ENCODE measurements at regions not wholly inside any gene's neighbourhood (a gene's known extent, or its start where the extent isn't known, plus 50 kb on each side); places are given as distances from the start of the nearest gene placed in this dataset.
"Not testable (repeated sequence)": the region's sequence is repeated elsewhere in the genome, so short reads cannot be mapped to it uniquely, and the experiment has no call there.

DNA sequence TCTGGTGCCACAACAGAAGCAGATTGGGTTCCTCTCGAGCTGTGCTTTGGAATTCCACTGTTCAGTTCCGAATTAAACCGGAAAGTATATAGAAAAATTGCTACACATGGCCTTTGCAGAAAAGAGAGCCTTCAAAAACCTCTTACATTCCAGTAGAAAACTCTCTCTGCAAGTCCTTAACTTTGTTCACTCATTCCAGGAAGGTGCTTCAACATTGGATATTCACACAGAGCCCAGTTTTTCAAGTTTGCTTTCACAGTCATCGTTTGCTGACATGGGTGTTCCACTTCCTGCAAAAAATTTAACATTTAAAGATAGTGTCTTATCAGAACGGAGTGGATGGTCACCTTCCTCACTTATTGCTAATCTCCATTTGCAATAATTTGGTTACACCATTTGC lies 93.7 kb downstream of the PPIAL4C start:
- H3K9ac ChIP-seq; H3K79me2 ChIP-seq (ENCODE audit: low read depth); H4K20me1 ChIP-seq (ENCODE audit: low read depth); H3K4me1 Mint-ChIP-seq; H3K9me3 Mint-ChIP-seq; DNase-seq (ENCODE audit: low spot score); H3K27me3 Mint-ChIP-seq (ENCODE audit: insufficient read depth, low read depth); H2AFZ ChIP-seq (replicated peaks); H3K9me3 ChIP-seq (ENCODE audit: low read depth); H3K4me1 ChIP-seq; H3K4me3 Mint-ChIP-seq; H3K27me3 ChIP-seq; H3K27ac ChIP-seq; H3K4me2 ChIP-seq; H3F3A ChIP-seq (ENCODE audit: low read depth); H3K4me3 ChIP-seq; H3K36me3 Mint-ChIP-seq; H3K36me3 ChIP-seq; H3K27ac Mint-ChIP-seq: not testable (repeated sequence)

DNA sequence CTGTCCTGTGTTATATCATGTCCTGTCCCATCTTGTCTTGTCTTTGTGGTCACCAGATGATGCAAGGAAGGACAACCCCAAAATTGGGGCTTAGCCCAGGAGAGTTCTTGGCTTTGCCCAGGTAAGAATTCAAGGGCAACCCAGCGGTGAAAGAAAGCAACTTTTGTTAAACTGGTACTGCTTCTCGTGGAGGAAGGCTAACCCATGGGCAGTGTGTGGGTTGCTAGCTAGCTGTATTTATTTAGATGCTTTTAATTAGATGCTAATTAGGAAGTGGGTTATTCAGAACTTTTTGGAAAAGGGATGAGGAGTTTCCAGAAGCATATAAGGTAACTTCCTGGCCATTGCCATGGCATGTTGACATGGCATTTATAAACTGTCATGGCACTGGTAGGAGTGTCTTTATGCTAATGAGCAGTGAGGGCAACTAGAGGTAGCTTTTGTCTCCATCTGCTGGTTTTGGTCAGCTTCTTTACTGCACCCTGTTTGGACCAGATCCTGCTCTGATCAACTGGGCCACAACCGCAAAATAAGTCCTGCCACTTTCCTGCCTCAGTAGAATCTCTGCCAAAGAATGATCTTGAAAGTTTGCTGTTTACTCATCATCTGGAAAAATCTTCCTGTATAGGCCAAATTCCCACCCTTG lies 95.8 kb upstream of the FCGR1A start:
- not testable (repeated sequence) for H3K27me3 Mint-ChIP-seq (ENCODE audit: insufficient read depth, low read depth); H2AFZ ChIP-seq (replicated peaks); H3K27ac ChIP-seq; H3K4me3 Mint-ChIP-seq; H3K27ac Mint-ChIP-seq; H3K4me2 ChIP-seq; H3K9me3 Mint-ChIP-seq; H3K9me3 ChIP-seq (ENCODE audit: low read depth); H4K20me1 ChIP-seq (ENCODE audit: low read depth); H3K4me3 ChIP-seq; H3K4me1 Mint-ChIP-seq; H3K27me3 ChIP-seq; H3K4me1 ChIP-seq; DNase-seq (ENCODE audit: low spot score); H3K9ac ChIP-seq; H3K36me3 Mint-ChIP-seq; H3K36me3 ChIP-seq; H3F3A ChIP-seq (ENCODE audit: low read depth); H3K79me2 ChIP-seq (ENCODE audit: low read depth)

DNA sequence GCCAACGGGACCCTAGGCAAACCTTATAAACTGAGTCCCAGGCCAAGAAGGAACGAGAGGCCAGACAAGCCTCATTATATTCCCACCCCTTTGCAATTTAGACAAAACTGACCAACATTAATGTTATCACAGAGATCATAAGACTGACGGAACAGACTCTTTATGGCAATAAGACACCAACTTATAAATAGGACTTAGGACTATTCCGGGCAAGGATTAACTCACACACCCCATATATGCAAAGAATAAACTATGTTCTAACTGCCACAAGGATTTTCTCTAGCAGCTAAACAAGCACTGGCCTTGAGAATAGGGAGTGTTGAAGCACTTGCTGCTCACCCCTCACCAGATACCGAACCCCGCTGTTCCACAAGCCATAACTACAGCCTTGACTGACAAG lies 91.1 kb upstream of the FCGR1A start:
- not testable (repeated sequence) for H3K27ac ChIP-seq

DNA sequence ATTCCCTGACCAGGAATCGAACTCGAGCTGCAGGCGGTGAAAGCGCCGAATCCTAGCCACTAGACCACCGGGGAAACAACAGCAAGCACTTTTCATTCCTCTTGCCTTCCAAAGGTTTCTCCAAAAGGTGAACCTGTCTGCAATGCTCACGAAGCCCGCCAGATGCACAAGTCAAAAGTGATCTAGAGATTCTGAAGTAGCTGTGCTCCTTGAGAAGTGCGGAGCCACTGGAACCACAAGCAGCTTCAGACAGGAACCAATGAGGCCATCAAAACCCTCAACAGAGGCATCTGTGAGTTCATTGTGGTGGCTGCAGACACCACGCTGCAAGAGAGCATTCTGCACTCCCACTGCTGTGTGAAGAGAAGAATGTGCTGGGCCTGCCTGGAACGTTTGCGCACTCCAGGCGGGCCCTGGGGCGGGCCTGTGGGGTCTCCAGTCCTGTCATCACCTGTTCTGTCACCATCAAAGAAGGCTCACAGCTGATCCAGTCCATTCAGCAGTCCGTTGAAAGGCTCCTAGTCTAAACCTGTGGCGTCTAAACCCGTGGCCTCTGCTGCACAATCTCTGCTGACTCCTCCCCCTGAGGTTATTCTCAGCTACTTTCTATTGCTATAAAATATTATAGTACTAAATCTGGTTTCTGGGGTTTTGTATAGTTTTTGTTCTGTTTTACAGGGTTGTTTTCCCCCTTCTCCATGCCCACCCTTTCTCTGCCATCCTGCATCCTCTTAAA lies 89.5 kb upstream of the FCGR1A start:
- DNase-seq (ENCODE audit: low spot score); H3K4me3 ChIP-seq; H3K4me1 ChIP-seq; H3K4me2 ChIP-seq; H3K36me3 Mint-ChIP-seq; H3K9me3 ChIP-seq (ENCODE audit: low read depth); H3K79me2 ChIP-seq (ENCODE audit: low read depth); H4K20me1 ChIP-seq (ENCODE audit: low read depth); H2AFZ ChIP-seq (replicated peaks); H3K4me1 Mint-ChIP-seq; H3K9ac ChIP-seq; H3K27ac Mint-ChIP-seq; H3K27me3 Mint-ChIP-seq (ENCODE audit: insufficient read depth, low read depth); H3F3A ChIP-seq (ENCODE audit: low read depth); H3K4me3 Mint-ChIP-seq; H3K36me3 ChIP-seq; H3K27me3 ChIP-seq; H3K27ac ChIP-seq; H3K9me3 Mint-ChIP-seq: not testable (repeated sequence)

More for the DNA sequence above, 91.1 kb upstream of the FCGR1A start:
- H3K36me3 Mint-ChIP-seq; H3K4me3 ChIP-seq; H3K27me3 Mint-ChIP-seq (ENCODE audit: insufficient read depth, low read depth); H3K4me1 ChIP-seq; H3K9me3 ChIP-seq (ENCODE audit: low read depth); H3K4me2 ChIP-seq; H4K20me1 ChIP-seq (ENCODE audit: low read depth); H3F3A ChIP-seq (ENCODE audit: low read depth); H3K27ac Mint-ChIP-seq; H3K36me3 ChIP-seq; H3K9me3 Mint-ChIP-seq; H3K9ac ChIP-seq; H2AFZ ChIP-seq (replicated peaks); H3K27me3 ChIP-seq; H3K79me2 ChIP-seq (ENCODE audit: low read depth); H3K4me3 Mint-ChIP-seq; DNase-seq (ENCODE audit: low spot score); H3K4me1 Mint-ChIP-seq: not testable (repeated sequence)

DNA sequence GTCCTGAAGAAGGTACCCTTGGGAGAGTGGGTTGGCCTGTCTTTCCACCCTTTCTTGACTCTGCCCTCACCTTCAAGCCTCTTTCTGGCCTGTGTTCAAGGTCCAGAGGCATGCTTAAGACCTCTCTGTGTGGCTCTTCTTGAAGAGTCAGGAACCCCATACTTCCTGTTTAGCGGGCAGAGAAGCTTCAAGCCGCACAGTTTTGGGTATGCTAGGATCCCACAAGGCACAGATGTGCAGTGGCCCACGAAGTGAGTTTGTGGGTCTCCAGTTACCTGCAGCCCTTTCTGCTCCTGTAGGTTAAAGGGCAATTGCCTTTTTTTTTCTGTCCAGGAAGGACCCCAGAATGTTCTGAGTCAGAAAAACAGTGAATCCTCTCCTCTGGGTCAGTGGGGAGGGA lies 87.4 kb upstream of the FCGR1A start:
- not testable (repeated sequence) for H3K36me3 Mint-ChIP-seq; H3K4me1 Mint-ChIP-seq; H3F3A ChIP-seq (ENCODE audit: low read depth); H3K27ac ChIP-seq; H4K20me1 ChIP-seq (ENCODE audit: low read depth); H3K27me3 ChIP-seq; H3K79me2 ChIP-seq (ENCODE audit: low read depth); H3K9me3 Mint-ChIP-seq; H3K4me3 ChIP-seq; H3K27ac Mint-ChIP-seq; H3K4me1 ChIP-seq; H3K9ac ChIP-seq; H3K9me3 ChIP-seq (ENCODE audit: low read depth); H2AFZ ChIP-seq (replicated peaks); DNase-seq (ENCODE audit: low spot score); H3K27me3 Mint-ChIP-seq (ENCODE audit: insufficient read depth, low read depth); H3K4me3 Mint-ChIP-seq; H3K4me2 ChIP-seq; H3K36me3 ChIP-seq

DNA sequence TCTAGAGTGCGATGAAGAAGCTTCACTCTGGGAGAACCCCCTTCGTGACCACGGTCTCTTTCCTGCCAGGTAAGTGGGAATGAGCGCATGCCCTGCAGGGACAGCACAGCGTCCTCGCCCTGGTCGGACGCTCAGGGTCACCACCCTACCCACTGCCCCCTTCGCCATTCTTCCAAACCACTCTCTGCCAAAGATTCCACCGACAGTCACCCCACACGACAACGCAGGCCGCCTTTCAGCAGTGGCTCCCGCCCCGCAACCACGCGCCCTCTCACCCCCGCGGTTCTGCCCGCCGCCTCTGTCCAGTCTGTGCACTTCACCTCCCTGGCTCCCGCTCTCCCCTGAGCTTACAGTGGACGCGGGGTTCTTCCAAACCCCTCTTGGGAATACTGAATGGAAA lies 82.3 kb upstream of the FCGR1A start:
- not testable (repeated sequence) for H3K9ac ChIP-seq; H3K9me3 ChIP-seq (ENCODE audit: low read depth); H2AFZ ChIP-seq (replicated peaks)

DNA sequence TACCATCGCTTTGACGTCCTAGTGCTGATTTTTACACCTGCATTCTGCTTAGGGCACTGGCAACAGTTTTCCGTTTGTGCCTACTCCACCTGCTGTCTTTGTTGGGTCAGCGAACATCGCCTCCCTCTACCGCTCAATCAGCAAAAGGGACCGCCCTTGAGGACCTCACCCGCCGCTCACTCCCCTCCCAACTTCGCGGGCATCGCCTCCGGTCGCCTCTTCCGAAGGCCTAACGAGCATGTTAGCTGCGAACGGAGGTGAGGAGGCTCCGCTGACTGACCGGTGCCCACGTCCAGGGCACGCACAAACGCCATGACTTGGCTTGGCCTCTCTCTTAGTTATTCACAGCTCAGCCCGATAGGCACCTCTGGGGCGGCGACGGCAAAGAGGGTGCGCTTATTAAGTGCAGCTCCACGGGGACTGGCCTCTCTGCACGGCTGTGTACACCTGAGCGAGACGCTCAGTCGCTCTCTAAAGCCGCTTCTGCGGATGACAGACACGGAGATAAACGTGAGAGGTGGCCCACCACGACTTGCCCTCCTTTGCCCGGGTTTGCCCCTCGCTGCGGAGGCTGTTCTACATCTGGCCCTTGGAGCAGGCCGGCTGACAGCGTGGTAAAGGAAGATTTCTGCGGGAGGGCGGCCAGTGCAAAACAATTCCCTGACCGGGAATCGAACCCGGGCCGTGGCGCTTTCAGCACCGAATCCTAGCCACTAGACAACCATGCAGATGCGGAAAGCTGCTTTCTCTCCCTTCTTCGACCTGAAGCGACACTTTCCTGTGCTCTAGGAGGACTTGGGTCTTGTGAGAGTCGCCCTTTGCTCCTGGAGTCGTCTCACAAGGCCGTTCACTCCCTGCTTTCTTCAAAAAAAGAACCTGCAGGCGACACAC lies 81.6 kb upstream of the FCGR1A start:
- not testable (repeated sequence) for H3K36me3 ChIP-seq; H3K9me3 Mint-ChIP-seq; H3K4me3 Mint-ChIP-seq; H3K4me1 Mint-ChIP-seq; H3K27me3 Mint-ChIP-seq (ENCODE audit: insufficient read depth, low read depth); H3K79me2 ChIP-seq (ENCODE audit: low read depth); H3K27ac Mint-ChIP-seq; H3F3A ChIP-seq (ENCODE audit: low read depth); H3K4me1 ChIP-seq; H2AFZ ChIP-seq (replicated peaks); H3K4me3 ChIP-seq; H3K4me2 ChIP-seq; H3K36me3 Mint-ChIP-seq; H4K20me1 ChIP-seq (ENCODE audit: low read depth); DNase-seq (ENCODE audit: low spot score); H3K27ac ChIP-seq; H3K9me3 ChIP-seq (ENCODE audit: low read depth); H3K27me3 ChIP-seq; H3K9ac ChIP-seq

More for the DNA sequence above, 82.3 kb upstream of the FCGR1A start:
- DNase-seq (ENCODE audit: low spot score); H3K36me3 Mint-ChIP-seq; H3K27me3 Mint-ChIP-seq (ENCODE audit: insufficient read depth, low read depth); H3K4me3 Mint-ChIP-seq; H3K27me3 ChIP-seq; H3K36me3 ChIP-seq; H3K9me3 Mint-ChIP-seq; H3K4me1 Mint-ChIP-seq; H3K4me2 ChIP-seq; H3K27ac Mint-ChIP-seq; H3K79me2 ChIP-seq (ENCODE audit: low read depth); H3K4me1 ChIP-seq; H3F3A ChIP-seq (ENCODE audit: low read depth); H3K27ac ChIP-seq; H4K20me1 ChIP-seq (ENCODE audit: low read depth); H3K4me3 ChIP-seq: not testable (repeated sequence)
